GM20000 (cell line): ENCODE measurements at regions not wholly inside any gene's neighbourhood (a gene's known extent, or its start where the extent isn't known, plus 50 kb on each side); places are given as distances from the start of the nearest gene placed in this dataset.

Experiments used
- DNase-seq: peaks from one replicate; pipeline ENCODE4 v3.0.0; 2012; ENCODE audit warnings: low spot score
- TF ChIP-seq, protein P1 (sequence below): IDR thresholded peaks from 2 replicates; pipeline ENCODE4 v1.5.1; 2012; ENCODE audit warnings: mild to moderate bottlenecking, control low read depth; ENCODE audit errors: extremely low read depth, missing control alignments

DNA sequence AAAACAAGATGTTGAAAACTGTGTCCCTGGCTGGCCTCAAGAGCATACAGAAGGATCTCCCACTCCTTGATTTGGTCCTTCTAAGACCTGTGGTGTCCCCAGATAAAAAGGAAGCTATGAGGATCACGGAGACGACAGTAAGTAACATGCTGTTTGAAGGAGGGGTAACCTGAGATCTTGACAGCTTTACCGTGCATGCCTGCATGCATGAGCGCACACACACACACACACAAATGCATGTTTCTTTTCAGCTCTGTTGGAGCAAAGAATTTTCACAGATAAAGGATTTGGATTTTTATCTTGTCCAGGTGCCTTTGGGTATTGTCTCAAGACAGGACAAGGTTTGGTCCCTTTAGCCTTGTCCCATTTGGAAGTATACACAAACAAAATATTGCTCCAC, 411.6 kb upstream of the CCDC196 start:
- DNase-seq, result no peak
- TF ChIP-seq, protein P1, sequence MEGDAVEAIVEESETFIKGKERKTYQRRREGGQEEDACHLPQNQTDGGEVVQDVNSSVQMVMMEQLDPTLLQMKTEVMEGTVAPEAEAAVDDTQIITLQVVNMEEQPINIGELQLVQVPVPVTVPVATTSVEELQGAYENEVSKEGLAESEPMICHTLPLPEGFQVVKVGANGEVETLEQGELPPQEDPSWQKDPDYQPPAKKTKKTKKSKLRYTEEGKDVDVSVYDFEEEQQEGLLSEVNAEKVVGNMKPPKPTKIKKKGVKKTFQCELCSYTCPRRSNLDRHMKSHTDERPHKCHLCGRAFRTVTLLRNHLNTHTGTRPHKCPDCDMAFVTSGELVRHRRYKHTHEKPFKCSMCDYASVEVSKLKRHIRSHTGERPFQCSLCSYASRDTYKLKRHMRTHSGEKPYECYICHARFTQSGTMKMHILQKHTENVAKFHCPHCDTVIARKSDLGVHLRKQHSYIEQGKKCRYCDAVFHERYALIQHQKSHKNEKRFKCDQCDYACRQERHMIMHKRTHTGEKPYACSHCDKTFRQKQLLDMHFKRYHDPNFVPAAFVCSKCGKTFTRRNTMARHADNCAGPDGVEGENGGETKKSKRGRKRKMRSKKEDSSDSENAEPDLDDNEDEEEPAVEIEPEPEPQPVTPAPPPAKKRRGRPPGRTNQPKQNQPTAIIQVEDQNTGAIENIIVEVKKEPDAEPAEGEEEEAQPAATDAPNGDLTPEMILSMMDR, result no peak

GRCh38 chr14:66076176-66076575, 410.0 kb upstream of the CCDC196 start:
- no peak for DNase-seq
- TF ChIP-seq, protein P1, result no peak

GRCh38 chr14:66078006-66078405, 408.2 kb upstream of the CCDC196 start:
- no peak for DNase-seq
- TF ChIP-seq, protein P1, result no peak

GRCh38 chr14:66081594-66082376, 404.4 kb upstream of the CCDC196 start:
- TF ChIP-seq, protein P1, result no peak
- DNase-seq, result no peak

GRCh38 chr14:66085224-66085623, 400.9 kb upstream of the CCDC196 start:
- no peak for DNase-seq

GRCh38 chr14:66085665-66086064, 400.5 kb upstream of the CCDC196 start:
- TF ChIP-seq, protein P1, result no peak
- no peak for DNase-seq

More at GRCh38 chr14:66085224-66085623, 400.9 kb upstream of the CCDC196 start:
- TF ChIP-seq, protein P1, result no peak

DNA sequence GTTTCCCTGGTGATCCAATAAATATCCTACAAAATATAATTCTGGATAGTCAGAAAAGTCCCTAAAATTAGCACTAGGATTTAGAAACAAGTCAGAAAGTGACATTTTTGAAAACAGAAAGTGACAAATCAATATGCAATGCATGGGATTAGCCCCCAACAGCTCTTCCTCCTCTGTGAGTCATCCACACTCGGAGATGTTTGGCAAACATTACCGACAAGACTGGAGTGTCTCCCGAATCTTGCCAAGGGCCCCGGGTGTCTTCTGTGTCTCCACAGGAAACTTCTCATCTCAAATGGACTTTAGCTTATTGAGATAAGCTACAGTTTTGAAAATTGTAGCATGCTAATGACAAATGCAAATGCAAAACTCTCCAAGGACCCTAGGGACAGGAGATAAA, 398.9 kb upstream of the CCDC196 start:
- DNase-seq, result no peak
- TF ChIP-seq, protein P1, result no peak
